ENCODE measurements at regions not wholly inside any gene's neighbourhood (a gene's known extent, or its start where the extent isn't known, plus 50 kb on each side); places are given as distances from the start of the nearest gene placed in this dataset.
"Not testable (repeated sequence)": the region's sequence is repeated elsewhere in the genome, so short reads cannot be mapped to it uniquely, and the experiment has no call there.

- DNase-seq (ENCODE audit: low read depth, low spot score) = no peak
- TF ChIP-seq, protein P1, sequence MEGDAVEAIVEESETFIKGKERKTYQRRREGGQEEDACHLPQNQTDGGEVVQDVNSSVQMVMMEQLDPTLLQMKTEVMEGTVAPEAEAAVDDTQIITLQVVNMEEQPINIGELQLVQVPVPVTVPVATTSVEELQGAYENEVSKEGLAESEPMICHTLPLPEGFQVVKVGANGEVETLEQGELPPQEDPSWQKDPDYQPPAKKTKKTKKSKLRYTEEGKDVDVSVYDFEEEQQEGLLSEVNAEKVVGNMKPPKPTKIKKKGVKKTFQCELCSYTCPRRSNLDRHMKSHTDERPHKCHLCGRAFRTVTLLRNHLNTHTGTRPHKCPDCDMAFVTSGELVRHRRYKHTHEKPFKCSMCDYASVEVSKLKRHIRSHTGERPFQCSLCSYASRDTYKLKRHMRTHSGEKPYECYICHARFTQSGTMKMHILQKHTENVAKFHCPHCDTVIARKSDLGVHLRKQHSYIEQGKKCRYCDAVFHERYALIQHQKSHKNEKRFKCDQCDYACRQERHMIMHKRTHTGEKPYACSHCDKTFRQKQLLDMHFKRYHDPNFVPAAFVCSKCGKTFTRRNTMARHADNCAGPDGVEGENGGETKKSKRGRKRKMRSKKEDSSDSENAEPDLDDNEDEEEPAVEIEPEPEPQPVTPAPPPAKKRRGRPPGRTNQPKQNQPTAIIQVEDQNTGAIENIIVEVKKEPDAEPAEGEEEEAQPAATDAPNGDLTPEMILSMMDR (IDR thresholded peaks at IDR 0.05; ENCODE audit: insufficient read depth, low read length, missing control alignments) = no peak
- no peak overlapping the region for H3K4me3 ChIP-seq (ENCODE audit: low read depth, low read length)
- POLR2A ChIA-PET = no interaction called here
- CTCF ChIA-PET = no interaction called here
These were observed 177.5 kb downstream of the AEBP2 start for GRCh38 chr12:19616781-19617180.

DNA sequence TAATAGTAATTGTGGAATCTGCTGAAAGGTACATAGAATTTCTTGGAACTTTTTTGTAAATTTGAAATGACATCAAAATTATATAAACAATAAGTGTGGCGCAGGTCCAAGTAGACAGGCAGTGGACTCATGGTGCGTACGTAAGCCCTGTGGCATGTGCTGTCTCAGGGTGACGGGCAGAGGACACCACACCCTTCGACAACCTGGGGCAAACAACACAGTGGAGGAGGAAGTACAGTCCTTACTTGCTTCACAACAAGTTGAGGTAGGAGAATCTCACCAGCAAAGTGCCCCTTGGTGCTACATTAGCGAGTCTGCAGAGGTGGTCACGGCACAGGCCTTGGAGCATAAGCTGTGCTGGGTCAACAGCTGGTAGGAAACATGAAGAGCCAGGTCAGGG is 180.9 kb downstream of the AEBP2 start:
- TF ChIP-seq, protein P1 (IDR thresholded peaks at IDR 0.05; ENCODE audit: insufficient read depth, low read length, missing control alignments) = no peak
- ChIA-PET POLR2A (no interaction called here), CTCF (no interaction called here)
- DNase-seq (ENCODE audit: low read depth, low spot score) = no peak
- no peak overlapping the region for H3K4me3 ChIP-seq (ENCODE audit: low read depth, low read length)

DNA sequence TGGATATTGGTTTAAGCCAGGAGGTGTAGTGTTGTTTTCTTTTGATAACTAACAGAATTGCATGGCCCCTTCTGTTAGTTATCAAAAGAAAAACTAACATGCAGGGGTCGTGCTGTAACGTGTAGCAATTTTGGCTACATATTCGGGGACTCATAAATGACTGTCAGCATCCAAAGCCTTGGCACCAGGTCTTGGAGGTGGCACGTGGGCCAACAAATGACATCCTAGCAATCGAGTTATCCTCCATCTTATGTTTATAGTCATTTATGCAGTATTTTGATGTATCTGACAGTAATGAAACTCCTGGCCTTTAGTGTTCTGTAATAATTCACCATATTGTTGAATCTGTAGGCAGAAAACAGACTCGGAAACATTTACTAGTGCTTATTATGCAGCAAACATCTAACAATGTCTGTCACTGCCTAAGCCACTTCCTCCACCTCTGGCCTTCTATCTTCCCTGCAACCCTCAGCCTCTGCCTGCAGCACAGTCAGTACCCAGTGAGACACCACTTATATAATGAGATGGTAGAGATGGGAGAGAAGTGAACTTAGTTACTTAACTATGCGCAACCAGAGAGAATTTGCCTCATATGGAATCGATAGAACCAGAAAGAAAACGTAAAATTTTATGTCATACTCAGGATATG is 184.6 kb downstream of the AEBP2 start:
- CTCF ChIA-PET = interaction anchor here (1.1 kb wide), 1 partner anchor 26 kb away, joined by 3 read pairs; no protein-coding TSS in a partner anchor
- POLR2A ChIA-PET = no interaction called here
- DNase-seq (ENCODE audit: low read depth, low spot score) = no peak
- TF ChIP-seq, protein P1 (IDR thresholded peaks at IDR 0.05; ENCODE audit: insufficient read depth, low read length, missing control alignments) = no peak
- no peak overlapping the region for H3K4me3 ChIP-seq (ENCODE audit: low read depth, low read length)

DNA sequence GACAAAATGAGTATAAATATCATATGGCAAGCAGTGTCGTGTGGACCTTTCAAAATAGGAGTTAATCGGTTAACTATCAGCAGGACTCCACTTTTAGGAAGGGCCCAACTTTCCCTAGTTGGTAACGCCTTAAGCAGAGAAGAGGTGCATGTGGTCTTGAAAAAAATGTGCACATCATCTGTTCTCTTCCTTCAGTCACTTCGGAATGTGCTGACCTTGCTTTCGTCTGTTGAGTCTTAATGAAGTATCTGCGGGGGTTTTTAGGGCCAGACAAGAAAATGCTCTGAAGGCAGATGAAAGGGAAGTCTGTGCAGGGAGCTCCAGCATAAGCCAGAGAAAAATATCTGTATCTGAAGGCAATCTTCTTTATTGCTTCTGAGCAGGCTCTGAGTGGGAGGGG is 185.2 kb downstream of the AEBP2 start:
- TF ChIP-seq, protein P1 (IDR thresholded peaks at IDR 0.05; ENCODE audit: insufficient read depth, low read length, missing control alignments) = no peak
- ChIA-PET CTCF (interaction anchor here (1.1 kb wide), 1 partner anchor 26 kb away, joined by 3 read pairs; no protein-coding TSS in a partner anchor), POLR2A (no interaction called here)
- H3K4me3 ChIP-seq (ENCODE audit: low read depth, low read length) = no peak overlapping the region
- no peak for DNase-seq (ENCODE audit: low read depth, low spot score)

GRCh38 chr12:19625551-19625950 is 186.3 kb downstream of the AEBP2 start:
- POLR2A ChIA-PET; DNase-seq (ENCODE audit: low read depth, low spot score); H3K4me3 ChIP-seq (ENCODE audit: low read depth, low read length); CTCF ChIA-PET: not testable (repeated sequence)

GRCh38 chr12:19627719-19628118 is 188.4 kb downstream of the AEBP2 start:
- H3K4me3 ChIP-seq (ENCODE audit: low read depth, low read length) = no peak overlapping the region
- no peak for DNase-seq (ENCODE audit: low read depth, low spot score)
- TF ChIP-seq, protein P1 (IDR thresholded peaks at IDR 0.05; ENCODE audit: insufficient read depth, low read length, missing control alignments) = no peak
- ChIA-PET CTCF (no interaction called here), POLR2A (no interaction called here)

- CTCF ChIA-PET = no interaction called here
- no peak for DNase-seq (ENCODE audit: low read depth, low spot score)
- TF ChIP-seq, protein P1 (IDR thresholded peaks at IDR 0.05; ENCODE audit: insufficient read depth, low read length, missing control alignments) = no peak
- H3K4me3 ChIP-seq (ENCODE audit: low read depth, low read length) = no peak overlapping the region
- POLR2A ChIA-PET = no interaction called here
These were observed 191.2 kb downstream of the AEBP2 start for GRCh38 chr12:19630536-19630935.
